NT2/D1 (cell line): ENCODE measurements at regions not wholly inside any gene's neighbourhood (a gene's known extent, or its start where the extent isn't known, plus 50 kb on each side); places are given as distances from the start of the nearest gene placed in this dataset.

Experiments used
- YY1 ChIP-seq: IDR thresholded peaks from 2 replicates; pipeline ENCODE4 v1.6.1; 2011; ENCODE audit not compliant: insufficient read length, insufficient read depth
- ZNF274 ChIP-seq: IDR thresholded peaks from 2 replicates; pipeline ENCODE4 v1.6.1; 2011; ENCODE audit warnings: mild to moderate bottlenecking, low read depth, low read length

DNA sequence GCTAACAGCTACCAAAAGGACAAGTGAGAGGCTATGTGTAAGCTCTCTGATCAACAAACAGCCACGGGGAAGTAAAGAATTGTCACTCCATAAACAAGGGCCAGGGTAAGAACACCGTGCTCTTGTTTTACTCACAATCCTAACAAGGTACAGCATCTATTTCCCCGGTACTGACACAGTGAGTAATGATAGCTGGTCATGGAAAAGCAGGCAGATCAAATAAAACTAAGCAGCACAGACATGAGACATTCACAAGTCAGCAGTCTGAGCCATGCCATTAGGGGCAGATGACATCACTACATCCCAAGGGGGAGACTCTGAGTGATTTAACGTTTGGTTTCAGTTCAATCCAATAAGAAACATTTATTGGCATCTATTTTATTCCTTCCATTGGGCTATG is 54.4 kb downstream of the ARL6IP4 start:
- no peak for TF ChIP-seq ZNF274
- no peak for TF ChIP-seq YY1
